SK-N-SH treated with all-trans-retinoic acid at 6 μM for 48 hours (cell line): ENCODE measurements at regions not wholly inside any gene's neighbourhood (a gene's known extent, or its start where the extent isn't known, plus 50 kb on each side); places are given as distances from the start of the nearest gene placed in this dataset.
"Not testable (repeated sequence)": the region's sequence is repeated elsewhere in the genome, so short reads cannot be mapped to it uniquely, and the experiment has no call there.

Experiments
- ATAC-seq: fragments of 200-7000 bp; cut with Tn5 transposase; 3 replicates; pipeline ENCODE4 v1.9.1; 2020; ENCODE audit warnings: mild to moderate bottlenecking, moderate library complexity
- ARNTL ChIP-seq: fragments of 450-650 bp; formaldehyde crosslinking; IDR thresholded peaks from 2 replicates; pipeline ENCODE4 v1.5.0; 2020; ENCODE audit warnings: low read depth, mild to moderate bottlenecking, moderate library complexity, borderline replicate concordance
- BACH2 ChIP-seq: fragments of 250-450 bp; sonication (Bioruptor Pico); IDR thresholded peaks from 2 replicates; pipeline ENCODE4 v1.9.0; 2021; ENCODE audit warnings: mild to moderate bottlenecking, borderline replicate concordance
- CSDC2 ChIP-seq: fragments of 250-450 bp; sonication (Bioruptor Pico); IDR thresholded peaks from 2 replicates; pipeline ENCODE4 v1.5.0; 2020; ENCODE audit warnings: mild to moderate bottlenecking, moderate library complexity
- ESRRG ChIP-seq: fragments of 250-450 bp; sonication (Bioruptor Pico); IDR thresholded peaks from 2 replicates; pipeline ENCODE4 v1.6.1; 2021; ENCODE audit warnings: mild to moderate bottlenecking
- ISL1 ChIP-seq: fragments of 250-450 bp; sonication (Bioruptor Pico); IDR thresholded peaks from 2 replicates; pipeline ENCODE4 v2.1.2; 2022; ENCODE audit warnings: mild to moderate bottlenecking, moderate library complexity
- OSR1 ChIP-seq: fragments of 250-450 bp; sonication (Bioruptor Pico); IDR thresholded peaks from 2 replicates; pipeline ENCODE4 v1.8.0; 2022; ENCODE audit warnings: moderate library complexity, mild to moderate bottlenecking, inconsistent platforms
- PPARA ChIP-seq: fragments of 250-450 bp; sonication (Bioruptor Pico); IDR thresholded peaks from 2 replicates; pipeline ENCODE4 v1.5.0; 2020; ENCODE audit warnings: mild to moderate bottlenecking, borderline replicate concordance
- RARB ChIP-seq: fragments of 250-450 bp; sonication (Bioruptor Pico); IDR thresholded peaks from 2 replicates; pipeline ENCODE4 v1.8.0; 2021; ENCODE audit warnings: mild to moderate bottlenecking, moderate library complexity
- SNAI2 ChIP-seq: fragments of 250-450 bp; sonication (Bioruptor Pico); IDR thresholded peaks from 2 replicates; pipeline ENCODE4 v1.5.0; 2020; ENCODE audit warnings: mild to moderate bottlenecking, moderate library complexity
- TCF4 ChIP-seq: fragments of 250-450 bp; sonication (Bioruptor Pico); IDR thresholded peaks from 2 replicates; pipeline ENCODE4 v1.8.0; 2021; ENCODE audit warnings: mild to moderate bottlenecking, moderate library complexity, borderline replicate concordance
- TOX ChIP-seq: fragments of 250-450 bp; sonication (Bioruptor Pico); IDR thresholded peaks from 2 replicates; pipeline ENCODE4 v1.8.0; 2021; ENCODE audit warnings: mild to moderate bottlenecking, moderate library complexity, borderline replicate concordance
- ZC3H10 ChIP-seq: fragments of 250-450 bp; sonication (Bioruptor Pico); IDR thresholded peaks from 2 replicates; pipeline ENCODE4 v1.5.1; 2021; ENCODE audit warnings: mild to moderate bottlenecking, moderate library complexity
- ZFP3 ChIP-seq: fragments of 250-450 bp; sonication (Bioruptor Pico); IDR thresholded peaks from 2 replicates; pipeline ENCODE4 v1.5.0; 2020; ENCODE audit warnings: mild to moderate bottlenecking, moderate library complexity
- ZFP30 ChIP-seq: fragments of 450-650 bp; formaldehyde crosslinking; IDR thresholded peaks from 2 replicates; pipeline ENCODE4 v1.5.0; 2022; ENCODE audit warnings: mild to moderate bottlenecking, moderate library complexity
- ZNF565 ChIP-seq: fragments of 450-650 bp; formaldehyde crosslinking; conservative IDR thresholded peaks from 2 replicates; pipeline ENCODE4 v1.5.0; 2020; ENCODE audit warnings: low read depth, mild to moderate bottlenecking, moderate library complexity
- ZNF70 ChIP-seq: fragments of 450-650 bp; formaldehyde crosslinking; IDR thresholded peaks from 2 replicates; pipeline ENCODE4 v1.5.0; 2020; ENCODE audit warnings: mild to moderate bottlenecking, moderate library complexity
- ZNF8 ChIP-seq: fragments of 450-650 bp; formaldehyde crosslinking; IDR thresholded peaks from 2 replicates; pipeline ENCODE4 v1.5.0; 2020; ENCODE audit warnings: mild to moderate bottlenecking, moderate library complexity
- TF ChIP-seq, protein P1 (sequence below): fragments of 250-450 bp; sonication (Bioruptor Pico); IDR thresholded peaks from 2 replicates; pipeline ENCODE4 v1.5.1; 2021; ENCODE audit warnings: mild to moderate bottlenecking, moderate library complexity
- TF ChIP-seq, protein P2 (sequence below): fragments of 250-450 bp; sonication (Bioruptor Pico); IDR thresholded peaks from 2 replicates; pipeline ENCODE4 v1.5.1; 2020; ENCODE audit warnings: low read depth, mild to moderate bottlenecking, moderate library complexity
- TF ChIP-seq, protein P3 (sequence below): fragments of 250-450 bp; sonication (Bioruptor Pico); IDR thresholded peaks from 2 replicates; pipeline ENCODE4 v1.8.0; 2021; ENCODE audit warnings: low read depth, mild to moderate bottlenecking, moderate library complexity, borderline replicate concordance
- TF ChIP-seq, protein P4 (sequence below): fragments of 250-450 bp; sonication (Bioruptor Pico); IDR thresholded peaks from 2 replicates; pipeline ENCODE4 v1.8.0; 2020; ENCODE audit warnings: mild to moderate bottlenecking, moderate library complexity, borderline replicate concordance
- TF ChIP-seq, protein P5 (sequence below): fragments of 250-450 bp; sonication (Bioruptor Pico); IDR thresholded peaks from 2 replicates; pipeline ENCODE4 v1.5.0; 2020; ENCODE audit warnings: mild to moderate bottlenecking, moderate library complexity

DNA sequence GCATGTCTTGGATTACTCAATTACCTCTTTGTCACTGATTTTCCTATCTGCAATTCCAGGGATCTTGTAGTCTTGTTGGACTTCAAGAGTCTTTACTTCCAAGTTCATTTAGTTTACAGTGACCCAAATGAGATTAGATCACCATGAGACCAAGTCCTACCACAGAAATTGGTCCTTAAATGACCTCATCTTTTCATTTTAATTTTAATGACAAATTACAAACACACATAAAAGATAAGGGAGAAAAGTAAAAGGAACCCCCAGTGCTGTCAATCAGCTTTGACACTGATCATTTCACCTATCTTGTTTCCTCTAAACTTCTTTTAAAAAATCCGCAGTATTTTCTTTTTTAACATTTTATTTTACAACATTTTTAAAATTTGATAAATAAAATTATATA lies 54.9 kb upstream of the FYN start:
- ATAC-seq, result no peak
- TF ChIP-seq ZNF70 (CRISPR knock-in tag), result no peak
- no peak for TF ChIP-seq ZC3H10 (CRISPR knock-in tag)
- TF ChIP-seq ZNF565 (CRISPR knock-in tag), result no peak
- TF ChIP-seq, protein P1, sequence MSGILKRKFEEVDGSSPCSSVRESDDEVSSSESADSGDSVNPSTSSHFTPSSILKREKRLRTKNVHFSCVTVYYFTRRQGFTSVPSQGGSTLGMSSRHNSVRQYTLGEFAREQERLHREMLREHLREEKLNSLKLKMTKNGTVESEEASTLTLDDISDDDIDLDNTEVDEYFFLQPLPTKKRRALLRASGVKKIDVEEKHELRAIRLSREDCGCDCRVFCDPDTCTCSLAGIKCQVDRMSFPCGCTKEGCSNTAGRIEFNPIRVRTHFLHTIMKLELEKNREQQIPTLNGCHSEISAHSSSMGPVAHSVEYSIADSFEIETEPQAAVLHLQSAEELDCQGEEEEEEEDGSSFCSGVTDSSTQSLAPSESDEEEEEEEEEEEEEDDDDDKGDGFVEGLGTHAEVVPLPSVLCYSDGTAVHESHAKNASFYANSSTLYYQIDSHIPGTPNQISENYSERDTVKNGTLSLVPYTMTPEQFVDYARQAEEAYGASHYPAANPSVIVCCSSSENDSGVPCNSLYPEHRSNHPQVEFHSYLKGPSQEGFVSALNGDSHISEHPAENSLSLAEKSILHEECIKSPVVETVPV (CRISPR knock-in tag), result no peak
- TF ChIP-seq TOX (CRISPR knock-in tag), result no peak
- TF ChIP-seq PPARA, result no peak
- no peak for TF ChIP-seq RARB (CRISPR knock-in tag)
- TF ChIP-seq, protein P2, sequence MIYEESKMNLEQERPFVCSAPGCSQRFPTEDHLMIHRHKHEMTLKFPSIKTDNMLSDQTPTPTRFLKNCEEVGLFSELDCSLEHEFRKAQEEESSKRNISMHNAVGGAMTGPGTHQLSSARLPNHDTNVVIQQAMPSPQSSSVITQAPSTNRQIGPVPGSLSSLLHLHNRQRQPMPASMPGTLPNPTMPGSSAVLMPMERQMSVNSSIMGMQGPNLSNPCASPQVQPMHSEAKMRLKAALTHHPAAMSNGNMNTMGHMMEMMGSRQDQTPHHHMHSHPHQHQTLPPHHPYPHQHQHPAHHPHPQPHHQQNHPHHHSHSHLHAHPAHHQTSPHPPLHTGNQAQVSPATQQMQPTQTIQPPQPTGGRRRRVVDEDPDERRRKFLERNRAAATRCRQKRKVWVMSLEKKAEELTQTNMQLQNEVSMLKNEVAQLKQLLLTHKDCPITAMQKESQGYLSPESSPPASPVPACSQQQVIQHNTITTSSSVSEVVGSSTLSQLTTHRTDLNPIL (CRISPR knock-in tag), result no peak
- no peak for TF ChIP-seq ARNTL (CRISPR knock-in tag)
- TF ChIP-seq, protein P3, sequence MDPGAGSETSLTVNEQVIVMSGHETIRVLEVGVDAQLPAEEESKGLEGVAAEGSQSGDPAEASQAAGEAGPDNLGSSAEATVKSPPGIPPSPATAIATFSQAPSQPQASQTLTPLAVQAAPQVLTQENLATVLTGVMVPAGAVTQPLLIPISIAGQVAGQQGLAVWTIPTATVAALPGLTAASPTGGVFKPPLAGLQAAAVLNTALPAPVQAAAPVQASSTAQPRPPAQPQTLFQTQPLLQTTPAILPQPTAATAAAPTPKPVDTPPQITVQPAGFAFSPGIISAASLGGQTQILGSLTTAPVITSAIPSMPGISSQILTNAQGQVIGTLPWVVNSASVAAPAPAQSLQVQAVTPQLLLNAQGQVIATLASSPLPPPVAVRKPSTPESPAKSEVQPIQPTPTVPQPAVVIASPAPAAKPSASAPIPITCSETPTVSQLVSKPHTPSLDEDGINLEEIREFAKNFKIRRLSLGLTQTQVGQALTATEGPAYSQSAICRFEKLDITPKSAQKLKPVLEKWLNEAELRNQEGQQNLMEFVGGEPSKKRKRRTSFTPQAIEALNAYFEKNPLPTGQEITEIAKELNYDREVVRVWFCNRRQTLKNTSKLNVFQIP (CRISPR knock-in tag), result no peak
- TF ChIP-seq, protein P4, sequence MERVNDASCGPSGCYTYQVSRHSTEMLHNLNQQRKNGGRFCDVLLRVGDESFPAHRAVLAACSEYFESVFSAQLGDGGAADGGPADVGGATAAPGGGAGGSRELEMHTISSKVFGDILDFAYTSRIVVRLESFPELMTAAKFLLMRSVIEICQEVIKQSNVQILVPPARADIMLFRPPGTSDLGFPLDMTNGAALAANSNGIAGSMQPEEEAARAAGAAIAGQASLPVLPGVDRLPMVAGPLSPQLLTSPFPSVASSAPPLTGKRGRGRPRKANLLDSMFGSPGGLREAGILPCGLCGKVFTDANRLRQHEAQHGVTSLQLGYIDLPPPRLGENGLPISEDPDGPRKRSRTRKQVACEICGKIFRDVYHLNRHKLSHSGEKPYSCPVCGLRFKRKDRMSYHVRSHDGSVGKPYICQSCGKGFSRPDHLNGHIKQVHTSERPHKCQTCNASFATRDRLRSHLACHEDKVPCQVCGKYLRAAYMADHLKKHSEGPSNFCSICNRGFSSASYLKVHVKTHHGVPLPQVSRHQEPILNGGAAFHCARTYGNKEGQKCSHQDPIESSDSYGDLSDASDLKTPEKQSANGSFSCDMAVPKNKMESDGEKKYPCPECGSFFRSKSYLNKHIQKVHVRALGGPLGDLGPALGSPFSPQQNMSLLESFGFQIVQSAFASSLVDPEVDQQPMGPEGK (CRISPR knock-in tag), result no peak
- TF ChIP-seq, all 23 proteins: peak for 0

DNA sequence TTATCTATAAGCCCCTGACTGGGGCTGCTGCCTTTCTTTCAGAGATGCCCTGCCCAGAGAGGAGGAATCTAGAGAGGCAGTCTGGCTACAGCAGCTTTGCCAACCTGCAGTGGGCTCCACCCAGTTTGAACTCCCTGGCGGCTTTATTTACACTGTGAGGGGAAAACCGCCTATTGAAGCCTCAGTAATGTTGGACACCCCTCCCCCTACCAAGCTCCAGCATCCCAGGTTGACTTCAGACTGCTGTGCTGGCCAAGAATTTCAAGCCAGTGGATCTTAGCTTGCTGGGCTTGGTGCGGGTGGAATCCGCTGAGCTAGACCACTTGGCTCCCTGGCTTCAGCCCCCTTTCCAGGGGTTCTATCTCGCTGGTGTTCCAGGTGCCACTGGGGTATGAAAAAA lies 61.4 kb upstream of the FYN start:
- not testable (repeated sequence) for ATAC-seq

DNA sequence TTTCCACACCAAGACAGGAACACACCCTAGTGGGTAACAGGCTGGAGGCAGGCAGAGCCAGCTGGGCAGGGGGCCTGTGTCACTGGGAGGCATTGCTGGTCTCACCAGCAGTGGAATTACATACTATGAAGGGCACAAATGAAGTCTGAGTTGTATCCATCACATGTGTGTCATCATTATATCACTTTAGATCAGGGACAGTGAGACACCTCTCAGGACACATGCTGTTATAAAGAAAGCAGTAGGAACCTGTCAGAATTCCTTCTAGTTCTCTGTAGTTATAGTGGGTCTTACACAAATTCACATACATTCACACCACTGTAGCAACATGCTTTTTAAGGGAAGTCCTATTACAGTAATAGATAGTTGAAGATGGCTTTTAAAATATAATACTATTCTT lies 63.5 kb upstream of the FYN start:
- no peak for ATAC-seq

More for the DNA sequence above, 63.5 kb upstream of the FYN start:
- TF ChIP-seq PPARA (no peak), ZNF70 (CRISPR knock-in tag) (no peak), SNAI2 (CRISPR knock-in tag) (no peak), ESRRG (CRISPR knock-in tag) (no peak), ZFP3 (no peak), BACH2 (CRISPR knock-in tag) (no peak), TCF4 (CRISPR knock-in tag) (no peak), ZNF8 (no peak), ZFP30 (no peak), OSR1 (no peak), ARNTL (CRISPR knock-in tag) (no peak), CSDC2 (no peak), ZNF565 (CRISPR knock-in tag) (no peak), TOX (CRISPR knock-in tag) (no peak), ISL1 (no peak), RARB (CRISPR knock-in tag) (no peak)
- TF ChIP-seq, protein P3 (CRISPR knock-in tag), result no peak
- TF ChIP-seq, protein P1 (CRISPR knock-in tag), result no peak
- TF ChIP-seq, protein P5, sequence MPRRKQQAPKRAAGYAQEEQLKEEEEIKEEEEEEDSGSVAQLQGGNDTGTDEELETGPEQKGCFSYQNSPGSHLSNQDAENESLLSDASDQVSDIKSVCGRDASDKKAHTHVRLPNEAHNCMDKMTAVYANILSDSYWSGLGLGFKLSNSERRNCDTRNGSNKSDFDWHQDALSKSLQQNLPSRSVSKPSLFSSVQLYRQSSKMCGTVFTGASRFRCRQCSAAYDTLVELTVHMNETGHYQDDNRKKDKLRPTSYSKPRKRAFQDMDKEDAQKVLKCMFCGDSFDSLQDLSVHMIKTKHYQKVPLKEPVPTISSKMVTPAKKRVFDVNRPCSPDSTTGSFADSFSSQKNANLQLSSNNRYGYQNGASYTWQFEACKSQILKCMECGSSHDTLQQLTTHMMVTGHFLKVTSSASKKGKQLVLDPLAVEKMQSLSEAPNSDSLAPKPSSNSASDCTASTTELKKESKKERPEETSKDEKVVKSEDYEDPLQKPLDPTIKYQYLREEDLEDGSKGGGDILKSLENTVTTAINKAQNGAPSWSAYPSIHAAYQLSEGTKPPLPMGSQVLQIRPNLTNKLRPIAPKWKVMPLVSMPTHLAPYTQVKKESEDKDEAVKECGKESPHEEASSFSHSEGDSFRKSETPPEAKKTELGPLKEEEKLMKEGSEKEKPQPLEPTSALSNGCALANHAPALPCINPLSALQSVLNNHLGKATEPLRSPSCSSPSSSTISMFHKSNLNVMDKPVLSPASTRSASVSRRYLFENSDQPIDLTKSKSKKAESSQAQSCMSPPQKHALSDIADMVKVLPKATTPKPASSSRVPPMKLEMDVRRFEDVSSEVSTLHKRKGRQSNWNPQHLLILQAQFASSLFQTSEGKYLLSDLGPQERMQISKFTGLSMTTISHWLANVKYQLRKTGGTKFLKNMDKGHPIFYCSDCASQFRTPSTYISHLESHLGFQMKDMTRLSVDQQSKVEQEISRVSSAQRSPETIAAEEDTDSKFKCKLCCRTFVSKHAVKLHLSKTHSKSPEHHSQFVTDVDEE, result no peak
